Epithelial cell of prostate (primary cell): ENCODE measurements at regions not wholly inside any gene's neighbourhood (a gene's known extent, or its start where the extent isn't known, plus 50 kb on each side); places are given as distances from the start of the nearest gene placed in this dataset.

ENCODE experiments used
- DNase-seq: peaks from one replicate; pipeline ENCODE4 v3.0.0-alpha.2; 2011; ENCODE audit warnings: low read depth, low spot score
- H3K27ac ChIP-seq: fragments of 450-650 bp; 2 replicates; pipeline ENCODE4 v1.5.1; 2017; ENCODE audit warnings: mild to moderate bottlenecking

- peak; percentile 78 for DNase-seq
- peak overlapping the region; percentile 52 for H3K27ac ChIP-seq
Measured at GRCh38 chr18:75489493-75490190, 62.1 kb upstream of the SMIM21 start.

- no peak overlapping the region for H3K27ac ChIP-seq
- no peak for DNase-seq
Measured at GRCh38 chr18:75483662-75484061, 56.2 kb upstream of the SMIM21 start.

DNA sequence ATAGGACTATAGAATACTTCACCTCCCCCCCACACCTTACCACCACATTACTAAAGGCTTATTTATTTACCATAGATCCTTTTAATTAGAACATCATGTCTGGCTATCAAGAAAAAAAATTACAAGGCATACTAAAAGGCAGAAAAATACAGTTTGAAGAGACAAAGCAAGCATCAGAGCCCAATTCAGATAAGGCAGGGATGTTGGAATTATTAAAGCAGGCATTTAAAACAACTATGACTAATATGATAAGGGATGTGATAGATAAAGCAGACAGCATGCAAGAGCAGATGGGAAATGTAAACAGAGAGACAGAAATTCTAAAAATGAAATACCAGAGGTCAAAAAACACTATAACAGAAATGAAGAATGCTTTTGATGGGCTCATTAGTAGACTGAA is 55.4 kb upstream of the SMIM21 start:
- no peak overlapping the region for H3K27ac ChIP-seq
- no peak for DNase-seq

GRCh38 chr18:75480487-75480886 is 53.0 kb upstream of the SMIM21 start:
- H3K27ac ChIP-seq: no peak overlapping the region
- DNase-seq: no peak

GRCh38 chr18:75478996-75479880 is 51.7 kb upstream of the SMIM21 start:
- no peak for DNase-seq
- H3K27ac ChIP-seq: no peak overlapping the region

DNA sequence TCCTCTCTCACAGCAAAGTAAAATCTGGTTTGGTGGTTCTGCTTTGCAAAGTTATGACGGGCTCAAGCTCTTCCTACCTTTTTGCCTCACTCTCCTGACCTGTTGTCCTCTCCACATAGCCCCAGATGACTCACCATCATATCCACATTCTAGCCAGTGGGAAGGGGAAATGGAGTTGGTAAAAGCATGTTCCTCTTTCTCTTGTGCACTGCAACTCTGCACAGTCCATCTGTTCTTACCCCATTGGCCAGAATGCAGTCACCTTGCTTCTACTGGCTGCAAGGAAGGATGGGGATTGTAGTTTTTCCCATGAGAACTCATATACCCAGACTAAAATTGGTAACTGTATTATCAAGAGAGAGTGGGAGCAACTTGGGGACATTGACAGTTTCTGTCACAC is 50.4 kb upstream of the SMIM21 start:
- H3K27ac ChIP-seq: no peak overlapping the region
- DNase-seq: no peak
